HEK293T (cell line): ENCODE measurements at regions not wholly inside any gene's neighbourhood (a gene's known extent, or its start where the extent isn't known, plus 50 kb on each side); places are given as distances from the start of the nearest gene placed in this dataset.
"Not testable (repeated sequence)": the region's sequence is repeated elsewhere in the genome, so short reads cannot be mapped to it uniquely, and the experiment has no call there.

ENCODE experiments used
- CTCF ChIA-PET: fragments of 350-600 bp; formaldehyde crosslinking; extraction: SDS; loops from one replicate; lab custom pipeline; 2021; ENCODE audit warnings: antibody characterized with exemption, inconsistent platforms; lab: Yijun Ruan, JAX
- POLR2A ChIA-PET: fragments of 350-600 bp; formaldehyde crosslinking; extraction: SDS; loops from one replicate; lab custom pipeline; 2020; ENCODE audit warnings: antibody characterized with exemption, inconsistent platforms; lab: Yijun Ruan, JAX
- DNase-seq: peaks from one replicate; pipeline ENCODE4 v3.0.0; 2012; ENCODE audit warnings: mixed read lengths; ENCODE audit errors: extremely low spot score
- ARNT ChIP-seq: fragments of 450-650 bp; IDR thresholded peaks from 2 replicates; pipeline ENCODE4 v1.6.1; 2017; ENCODE audit warnings: mild to moderate bottlenecking
- BHLHE40 ChIP-seq: fragments of 450-650 bp; IDR thresholded peaks from 2 replicates; pipeline ENCODE4 v1.6.1; 2016; ENCODE audit warnings: mild to moderate bottlenecking, moderate library complexity, borderline replicate concordance
- CTBP1 ChIP-seq: fragments of 450-650 bp; IDR thresholded peaks from 2 replicates; pipeline ENCODE4 v1.6.1; 2016; ENCODE audit warnings: borderline replicate concordance
- ELF4 ChIP-seq: fragments of 450-650 bp; IDR thresholded peaks from 2 replicates; pipeline ENCODE4 v1.6.1; 2017; ENCODE audit warnings: antibody characterized with exemption
- FOXA1 ChIP-seq: fragments of 450-650 bp; IDR thresholded peaks from 2 replicates; pipeline ENCODE4 v1.6.1; 2016; ENCODE audit warnings: mild to moderate bottlenecking
- FOXK2 ChIP-seq: fragments of 450-650 bp; IDR thresholded peaks from 2 replicates; pipeline ENCODE4 v1.6.1; 2016; ENCODE audit warnings: mild to moderate bottlenecking
- FOXM1 ChIP-seq: fragments of 450-650 bp; IDR thresholded peaks from 2 replicates; pipeline ENCODE4 v1.6.1; 2017; ENCODE audit warnings: mild to moderate bottlenecking, borderline replicate concordance
- HDGF ChIP-seq: fragments of 450-650 bp; IDR thresholded peaks from 2 replicates; pipeline ENCODE4 v1.6.1; 2017; ENCODE audit warnings: antibody characterized with exemption, borderline replicate concordance
- L3MBTL2 ChIP-seq: fragments of 450-650 bp; conservative IDR thresholded peaks from 2 replicates; pipeline ENCODE4 v1.6.1; 2016; ENCODE audit warnings: mild to moderate bottlenecking
- LEF1 ChIP-seq: fragments of 450-650 bp; IDR thresholded peaks from 2 replicates; pipeline ENCODE4 v1.6.1; 2017; ENCODE audit warnings: mild to moderate bottlenecking, borderline replicate concordance
- NFRKB ChIP-seq: fragments of 450-650 bp; IDR thresholded peaks from 2 replicates; pipeline ENCODE4 v1.6.1; 2016; ENCODE audit warnings: mild to moderate bottlenecking, moderate library complexity
- PKNOX1 ChIP-seq: fragments of 450-650 bp; IDR thresholded peaks from 2 replicates; pipeline ENCODE4 v1.6.1; 2016
- SP1 ChIP-seq: fragments of 450-650 bp; IDR thresholded peaks from 2 replicates; pipeline ENCODE4 v1.6.1; 2017
- SUZ12 ChIP-seq: fragments of 450-650 bp; IDR thresholded peaks from 2 replicates; pipeline ENCODE4 v1.6.1; 2016; ENCODE audit warnings: mild to moderate bottlenecking
- TARDBP ChIP-seq: fragments of 450-650 bp; IDR thresholded peaks from 2 replicates; pipeline ENCODE4 v1.6.1; 2016
- ZNF384 ChIP-seq: fragments of 450-650 bp; IDR thresholded peaks from 2 replicates; pipeline ENCODE4 v1.6.1; 2016

GRCh38 chr7:93029056-93029455 lies 88.7 kb downstream of the SAMD9 start:
- CTCF ChIA-PET, result no interaction called here
- DNase-seq, result no peak
- POLR2A ChIA-PET, result no interaction called here
- TF ChIP-seq FOXK2 (no peak), TARDBP (no peak), L3MBTL2 (no peak), CTBP1 (no peak), NFRKB (no peak), FOXM1 (no peak), PKNOX1 (no peak), ELF4 (no peak), LEF1 (no peak), FOXA1 (no peak), ZNF384 (no peak), ARNT (no peak), BHLHE40 (no peak), SP1 (no peak), HDGF (no peak), SUZ12 (no peak)

GRCh38 chr7:93028610-93029009 lies 89.2 kb downstream of the SAMD9 start:
- TF ChIP-seq NFRKB (no peak), TARDBP (no peak), HDGF (no peak), ZNF384 (no peak), ARNT (no peak), ELF4 (no peak), SP1 (no peak)
- ChIA-PET CTCF (no interaction called here), POLR2A (no interaction called here)
- DNase-seq, result no peak

- CTCF ChIA-PET, result no interaction called here
These were observed 90.7 kb downstream of the SAMD9 start for GRCh38 chr7:93027044-93027443.

GRCh38 chr7:93026425-93026824 lies 91.4 kb downstream of the SAMD9 start:
- DNase-seq, result no peak
- ChIA-PET POLR2A (no interaction called here), CTCF (no interaction called here)
- no peak for TF ChIP-seq FOXA1
- no peak for TF ChIP-seq ELF4
- TF ChIP-seq ARNT, result no peak
- no peak for TF ChIP-seq FOXK2
- TF ChIP-seq ZNF384, result no peak
- no peak for TF ChIP-seq PKNOX1
- no peak for TF ChIP-seq LEF1
- no peak for TF ChIP-seq SUZ12
- no peak for TF ChIP-seq SP1
- TF ChIP-seq CTBP1, result no peak

More at GRCh38 chr7:93027044-93027443, 90.7 kb downstream of the SAMD9 start:
- POLR2A ChIA-PET, result no interaction called here
- TF ChIP-seq NFRKB (no peak), FOXK2 (no peak), LEF1 (no peak), SUZ12 (no peak)
- no peak for DNase-seq

- CTCF ChIA-PET, result no interaction called here
- TF ChIP-seq PKNOX1, result no peak
- no peak for TF ChIP-seq NFRKB
- no peak for TF ChIP-seq SUZ12
- no peak for TF ChIP-seq FOXK2
- no peak for TF ChIP-seq ARNT
- no peak for TF ChIP-seq FOXA1
- no peak for TF ChIP-seq L3MBTL2
- no peak for TF ChIP-seq HDGF
- TF ChIP-seq BHLHE40, result no peak
- DNase-seq, result no peak
- POLR2A ChIA-PET, result no interaction called here
These were observed 92.4 kb downstream of the SAMD9 start for GRCh38 chr7:93025389-93025788.

GRCh38 chr7:93022931-93023478 lies 94.8 kb downstream of the SAMD9 start:
- DNase-seq, POLR2A ChIA-PET, CTCF ChIA-PET: not testable (repeated sequence)

- DNase-seq, result no peak
- CTCF ChIA-PET, result interaction anchor here (0.7 kb wide), 1 partner anchor 40 kb away, joined by 3 read pairs; no protein-coding TSS in a partner anchor
- TF ChIP-seq NFRKB (no peak), CTBP1 (no peak), FOXA1 (no peak), BHLHE40 (no peak), LEF1 (no peak), ZNF384 (no peak), ELF4 (no peak), SP1 (no peak), SUZ12 (no peak), L3MBTL2 (no peak), FOXK2 (no peak), HDGF (no peak), TARDBP (no peak), PKNOX1 (no peak), ARNT (no peak), FOXM1 (no peak)
- POLR2A ChIA-PET, result no interaction called here
These were observed 96.0 kb downstream of the SAMD9 start for GRCh38 chr7:93021748-93022147.
